HG02938 (cell line): ENCODE measurements at regions not wholly inside any gene's neighbourhood (a gene's known extent, or its start where the extent isn't known, plus 50 kb on each side); places are given as distances from the start of the nearest gene placed in this dataset.
"Not testable (repeated sequence)": the region's sequence is repeated elsewhere in the genome, so short reads cannot be mapped to it uniquely, and the experiment has no call there.

Source experiments
- ATAC-seq: cut with Tn5 transposase; IDR thresholded peaks from one replicate; pipeline ENCODE4 v1.9.1; 2021; ENCODE audit warnings: mild to moderate bottlenecking, moderate library complexity; ENCODE audit not compliant: unreplicated experiment

DNA sequence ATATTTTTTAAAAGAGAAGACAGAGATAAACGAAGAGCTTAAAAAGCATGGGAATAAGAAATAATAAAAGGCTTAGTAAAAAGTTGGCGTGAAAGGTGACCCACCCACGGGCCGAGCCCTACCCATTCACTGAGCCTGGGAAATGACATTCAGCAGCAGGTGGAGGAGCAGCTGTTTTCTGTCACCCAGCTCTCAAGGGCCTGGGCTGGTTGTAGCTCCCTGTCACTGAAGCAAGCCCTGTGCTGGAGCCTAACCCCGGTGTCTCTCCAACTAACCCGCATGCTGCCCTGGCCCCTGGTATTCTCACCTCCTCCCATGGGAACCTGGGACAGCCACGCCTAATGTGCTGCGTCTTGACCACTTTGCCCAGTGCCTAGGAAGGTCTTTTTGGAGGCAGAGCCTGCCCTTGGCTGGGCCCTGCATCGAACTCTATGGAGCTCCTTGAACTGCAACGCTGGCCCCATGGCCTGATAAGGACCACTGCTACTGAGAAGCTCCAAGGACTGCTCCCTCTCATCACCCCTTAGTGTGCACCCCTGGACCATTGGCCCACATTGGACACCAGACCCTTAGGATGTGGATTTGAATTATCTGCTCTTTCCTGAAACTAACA, 68.8 kb upstream of the IYD start:
- ATAC-seq = no peak

GRCh38 chr6:150301846-150302519, 66.8 kb upstream of the IYD start:
- peak; percentile 86 for ATAC-seq

GRCh38 chr6:150302520-150303176, 66.2 kb upstream of the IYD start:
- no peak for ATAC-seq

GRCh38 chr6:150303256-150303655, 65.6 kb upstream of the IYD start:
- ATAC-seq = no peak

GRCh38 chr6:150304429-150304828, 64.4 kb upstream of the IYD start:
- no peak for ATAC-seq

GRCh38 chr6:150306290-150306689, 62.5 kb upstream of the IYD start:
- ATAC-seq = no peak

DNA sequence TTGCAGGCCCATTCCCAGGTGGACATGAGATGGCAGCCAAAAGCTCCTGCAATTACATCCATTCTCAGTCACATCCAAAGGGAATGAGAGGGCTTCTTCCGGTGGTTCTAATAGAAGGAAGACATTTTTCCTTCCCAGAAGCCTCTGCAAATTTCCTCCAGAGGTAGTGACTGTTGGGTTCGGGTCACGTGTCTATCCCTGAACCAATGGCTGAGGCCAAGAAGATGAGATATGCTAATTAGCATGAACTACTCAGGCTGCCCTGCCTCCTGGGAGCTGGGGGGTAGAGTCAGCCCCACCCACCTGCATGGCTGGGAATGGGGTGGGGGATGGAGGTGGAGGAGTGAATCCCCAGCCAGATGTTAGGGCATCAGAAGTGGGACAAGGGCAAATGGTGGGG, 61.3 kb upstream of the IYD start:
- no peak for ATAC-seq

GRCh38 chr6:150308812-150309645, 59.8 kb upstream of the IYD start:
- no peak for ATAC-seq

DNA sequence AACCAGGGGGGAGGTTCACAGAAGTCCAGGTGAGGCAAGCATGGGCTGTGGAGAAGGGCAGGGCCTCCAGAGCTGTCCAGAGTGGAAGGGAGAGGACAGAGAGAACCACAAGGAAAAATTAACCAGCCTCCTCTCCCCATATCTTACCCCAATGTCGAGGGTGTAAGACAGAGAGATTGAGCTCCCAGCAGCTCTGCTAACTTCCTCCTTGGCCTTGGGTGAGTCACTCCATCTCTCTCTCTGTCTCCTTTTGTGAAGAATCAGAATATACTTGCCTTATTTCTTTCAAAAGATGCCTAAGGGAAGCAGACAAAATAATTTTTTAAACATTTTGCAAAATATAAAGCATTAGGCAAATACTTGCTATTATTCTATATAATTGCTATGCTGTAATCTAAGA, 58.3 kb upstream of the IYD start:
- ATAC-seq = no peak

DNA sequence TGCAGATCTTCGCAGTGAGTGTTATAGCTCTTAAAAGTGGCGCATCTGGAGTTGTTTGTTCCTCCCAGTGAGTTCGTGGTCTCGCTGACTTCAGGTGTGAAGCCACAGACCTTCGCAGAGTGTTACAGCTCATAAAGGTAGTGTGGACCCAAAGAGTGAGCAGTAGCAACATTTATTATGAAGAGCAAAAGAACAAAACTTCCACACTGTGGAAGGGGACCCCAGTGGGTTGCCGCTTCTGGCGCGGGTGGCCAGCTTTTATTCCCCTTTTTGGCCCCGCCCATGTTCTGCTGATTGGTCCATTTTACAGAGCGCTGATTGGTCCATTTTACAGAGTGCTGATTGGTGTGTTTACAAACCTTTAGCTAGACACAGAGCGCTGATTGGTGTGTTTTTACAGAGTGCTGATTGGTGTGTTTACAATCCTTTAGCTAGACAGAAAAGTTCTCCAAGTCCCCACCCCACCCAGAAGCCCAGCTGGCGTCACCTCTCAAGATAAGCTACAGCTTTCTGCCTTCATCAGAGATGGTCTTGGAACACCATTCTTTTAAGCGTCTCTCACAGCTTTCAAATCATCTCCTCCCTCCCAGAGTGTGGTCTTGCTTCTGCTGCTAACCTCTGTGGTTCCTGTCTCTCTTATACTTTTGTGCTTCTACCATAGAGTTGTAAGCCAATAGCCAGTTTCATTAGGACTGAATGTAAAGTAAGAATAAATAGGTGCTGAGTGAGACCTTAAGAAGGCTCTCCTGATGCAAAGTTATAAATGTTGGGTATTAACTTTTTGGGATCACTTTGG, 57.5 kb upstream of the IYD start:
- not testable (repeated sequence) for ATAC-seq

- ATAC-seq = no peak
Measured at GRCh38 chr6:150312395-150312794, 56.4 kb upstream of the IYD start.

DNA sequence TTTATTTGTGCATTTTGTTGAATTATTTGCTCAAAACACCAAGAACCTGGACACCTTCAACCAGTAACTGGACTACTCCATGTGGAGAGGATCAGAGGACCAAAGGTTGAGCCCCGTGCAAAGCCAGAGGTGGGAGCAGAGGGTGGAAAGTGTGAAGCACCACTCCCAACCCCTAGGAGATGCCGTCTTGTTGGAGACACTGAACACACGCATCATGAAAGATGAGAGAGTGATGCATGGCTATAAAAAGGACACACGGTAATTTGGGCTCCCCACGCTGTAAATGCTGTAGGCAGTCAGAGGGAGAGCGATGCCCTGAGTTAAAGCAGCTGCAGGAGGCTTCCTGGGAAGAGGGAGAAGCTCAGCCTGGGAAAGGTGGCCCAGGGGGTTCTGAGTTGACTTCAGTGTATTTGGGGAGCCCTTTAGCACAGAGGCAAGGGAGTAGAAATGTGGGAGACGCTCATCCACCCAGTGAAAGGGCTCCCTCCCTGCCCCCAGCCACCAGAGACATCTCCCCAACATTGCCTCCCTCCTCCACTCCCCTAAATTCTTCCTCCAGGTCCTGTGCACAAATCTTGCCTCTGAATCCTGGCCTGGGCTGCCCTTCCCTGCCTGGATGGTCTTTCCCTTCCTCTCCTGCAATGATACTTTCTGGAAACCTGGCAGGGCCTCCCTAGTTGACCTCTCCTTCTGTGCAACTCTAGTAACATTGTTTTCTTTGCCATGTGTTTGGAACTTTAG, 55.8 kb upstream of the IYD start:
- ATAC-seq = no peak

GRCh38 chr6:150313781-150314180, 55.0 kb upstream of the IYD start:
- no peak for ATAC-seq

DNA sequence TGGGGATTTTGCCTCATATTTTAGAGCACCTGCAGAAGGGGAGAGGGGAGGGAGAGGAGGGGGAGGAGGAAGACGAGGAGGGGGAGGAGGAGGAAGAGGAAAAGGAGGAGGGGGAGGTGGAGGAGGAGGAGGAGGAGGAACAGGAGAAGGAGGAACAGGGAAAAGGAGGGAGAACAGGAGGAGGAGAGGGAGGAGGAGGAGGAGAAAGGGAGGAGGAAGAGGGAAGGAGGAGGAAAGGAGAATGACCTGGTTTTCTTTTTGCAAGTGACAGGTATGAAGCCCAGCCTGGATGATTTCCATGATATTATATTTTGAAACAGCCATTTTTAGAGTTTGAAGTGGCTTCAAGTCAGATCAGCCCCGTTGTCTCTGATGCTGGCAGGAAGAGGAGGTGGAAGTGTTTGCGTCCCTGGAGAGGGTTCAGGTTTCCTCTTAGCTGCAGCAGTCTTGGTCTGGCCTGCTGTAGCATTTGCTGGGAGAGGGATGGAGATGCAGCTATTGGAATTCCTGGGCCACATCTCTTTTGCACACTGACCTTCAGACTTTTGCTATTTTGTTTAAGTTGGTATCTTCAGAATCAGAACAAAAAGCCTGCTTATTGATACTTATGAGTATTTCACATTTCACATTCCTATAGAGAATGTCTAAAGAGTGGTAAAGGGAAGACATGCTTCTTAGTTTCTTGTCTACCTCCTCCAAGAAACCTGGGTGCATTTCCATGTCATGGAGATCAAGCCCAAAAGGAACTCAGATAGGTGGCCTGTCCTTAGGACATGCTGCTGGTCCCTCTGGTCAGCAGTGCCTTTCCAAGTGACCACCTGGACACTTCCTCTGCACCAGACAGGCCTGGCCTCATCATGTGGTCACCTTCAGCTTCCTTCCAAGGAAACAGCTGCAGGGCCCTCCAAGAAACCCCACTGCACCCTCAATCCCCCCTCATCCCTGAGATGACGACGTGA, 54.3 kb upstream of the IYD start:
- ATAC-seq = no peak

GRCh38 chr6:150315626-150316025, 53.2 kb upstream of the IYD start:
- no peak for ATAC-seq

GRCh38 chr6:150316936-150317335, 51.9 kb upstream of the IYD start:
- no peak for ATAC-seq
